Right cardiac atrium (tissue), 5 donors: ENCODE measurements at regions not wholly inside any gene's neighbourhood (a gene's known extent, or its start where the extent isn't known, plus 50 kb on each side); places are given as distances from the start of the nearest gene placed in this dataset.

ENCODE experiments used
- ATAC-seq, 2 donors: fragments of 200-7000 bp; cut with Tn5 transposase; one replicate each; pipeline versions ENCODE4 v1.8.0 to v1.9.1; 2020; ENCODE audit warnings: moderate library complexity in 2 of 2, mild to moderate bottlenecking in 1 of 2
- DNase-seq, 3 donors: peaks; one replicate each; pipeline ENCODE4 v3.0.0-alpha.2; 2020
- H3K27ac ChIP-seq: one replicate; pipeline ENCODE4 v1.5.1; 2013; ENCODE audit warnings: mild to moderate bottlenecking, low read length, control low read depth, moderate library complexity
- H3K27me3 ChIP-seq: one replicate; pipeline ENCODE4 v1.6.1; 2013; ENCODE audit not compliant: control insufficient read depth, insufficient read depth
- H3K4me1 ChIP-seq: one replicate; pipeline ENCODE4 v1.6.1; 2013; ENCODE audit warnings: low read length; ENCODE audit not compliant: control insufficient read depth, insufficient read depth
- H3K4me3 ChIP-seq: one replicate; pipeline ENCODE4 v1.5.1; 2013; ENCODE audit warnings: low read length, control low read depth
- H3K9me3 ChIP-seq: one replicate; pipeline ENCODE4 v1.6.1; 2013; ENCODE audit warnings: low read length; ENCODE audit not compliant: control insufficient read depth
- WGBS: extraction: QIAGEN DNeasy Blood & Tissue Kit; methylation state at CpG from one replicate; pipeline ENCODE4 v1.1.7; 2013; 5-methylcytosine and 5-hydroxymethylcytosine counted together
- intact Hi-C, 4 donors: fragments of 100-400 bp; cut with DNase I; formaldehyde crosslinking; loops; one replicate each; pipeline versions ENCODE4 v1.11.0 to v1.14.0; 2022 to 2023
- donor health status: healthy with polysubstance abuse.
- donor health status: DM: no; HTN: yes; CAD: no.
- donor health status: DM: no; HTN: no; CAD: no.
- donor health status: DM: no; HTN: yes; CAD: no; lungs with severe emphysema.
- donor health status: DM: yes; HTN: yes; CAD: no.

DNA sequence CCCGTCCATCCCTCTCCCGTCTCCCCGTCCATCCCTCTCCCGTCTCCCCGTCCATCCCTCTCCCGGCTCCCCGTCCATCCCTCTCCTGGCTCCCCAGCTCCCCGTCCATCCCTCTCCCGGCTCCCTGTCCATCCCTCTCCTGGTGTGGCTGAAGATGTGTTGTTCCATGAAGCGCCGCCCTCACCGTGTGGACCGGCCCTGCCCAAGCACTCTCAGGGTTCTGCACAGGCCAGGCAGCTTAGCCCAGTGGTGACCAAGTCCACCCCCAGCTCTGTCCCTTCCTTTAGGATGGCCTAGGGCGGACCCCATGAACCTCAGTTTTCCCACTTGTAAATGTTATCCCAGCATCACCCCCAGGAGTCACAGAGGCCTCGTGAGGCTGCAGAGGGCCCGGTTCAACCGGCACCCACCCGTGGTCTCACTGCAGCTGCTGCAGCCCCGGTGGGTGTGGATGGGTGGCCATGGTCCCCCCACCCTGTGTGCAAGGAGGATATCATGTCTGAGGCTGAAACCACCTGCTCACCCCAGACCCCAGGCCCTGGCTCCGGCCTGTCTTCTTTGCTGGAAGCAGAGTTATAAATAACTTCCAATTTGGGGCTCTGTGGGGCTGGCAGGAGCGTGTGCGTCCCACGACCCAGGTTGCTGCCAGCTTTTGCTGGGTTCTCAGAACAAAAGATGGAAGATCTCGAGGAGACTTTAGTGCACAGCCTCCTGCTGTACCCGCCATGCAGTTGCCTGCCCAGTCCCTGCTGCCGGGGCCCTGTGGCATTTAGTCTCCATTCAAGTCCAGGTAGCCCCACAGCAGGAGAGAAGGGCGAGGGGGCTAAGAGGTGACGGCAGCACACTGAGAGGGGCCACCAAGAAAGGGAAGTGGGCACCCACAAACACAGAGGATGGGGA is 1147.8 kb downstream of the BRD1 start:
- Histone ChIP-seq H3K9me3 (no peaks in the 10 kb centered on the region), H3K4me1 (no peaks in the 10 kb centered on the region), H3K27ac (no peak overlapping the region), H3K4me3 (no peak overlapping the region), H3K27me3 (no peaks in the 10 kb centered on the region)
- 82% methylated on average over 28 of the region's 28 CpGs for WGBS
- ATAC-seq (no peak), DNase-seq (peak in 2 of 3 donors; percentile 25 to 28)
- intact Hi-C loops: no loop called here

DNA sequence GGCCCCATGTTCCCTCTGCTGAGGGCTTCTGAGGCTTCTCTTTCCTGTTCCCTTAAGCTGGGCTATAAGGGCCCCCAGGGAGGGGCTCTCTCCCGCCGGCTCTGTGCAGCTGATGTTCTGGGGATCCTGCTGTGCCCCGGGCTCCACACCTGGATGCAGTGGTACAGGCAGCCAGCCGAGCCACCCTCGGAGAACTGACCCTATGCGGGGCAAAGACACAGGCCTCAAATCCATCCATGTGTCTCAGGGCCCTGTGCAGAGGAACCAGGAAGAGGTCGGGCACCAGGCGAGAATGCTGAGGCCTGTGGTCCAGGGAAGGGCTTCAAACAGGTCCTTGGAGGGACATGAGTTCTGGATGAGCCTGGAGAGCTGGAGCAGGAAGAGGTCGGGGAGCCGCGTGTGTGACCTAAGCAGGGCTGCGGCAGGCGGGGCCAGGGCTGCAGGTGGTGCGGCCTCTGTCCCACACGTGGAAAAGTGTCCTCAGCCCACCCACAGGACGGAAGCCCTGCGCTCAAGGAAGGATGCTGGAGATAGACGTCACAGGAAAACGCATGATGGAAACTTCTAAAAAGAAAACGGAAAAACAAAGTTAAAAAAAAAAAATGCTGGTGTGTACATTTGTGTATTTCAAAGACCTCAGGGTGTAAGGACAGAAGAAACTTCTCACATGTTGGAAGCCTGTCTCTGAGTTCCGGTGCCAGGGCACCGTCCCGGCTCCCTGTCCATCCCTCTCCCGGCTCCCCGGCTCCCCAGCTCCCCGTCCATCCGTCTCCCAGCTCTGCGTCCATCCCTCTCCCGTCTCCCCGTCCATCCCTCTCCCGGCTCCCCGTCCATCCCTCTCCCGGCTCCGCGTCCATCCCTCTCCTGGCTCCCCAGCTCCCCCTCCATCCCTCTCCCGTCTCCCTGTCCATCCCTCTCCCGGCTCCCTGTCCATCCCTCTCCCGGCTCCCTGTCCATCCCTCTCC is 1149.2 kb downstream of the BRD1 start:
- WGBS: 69% methylated on average over 38 of the region's 38 CpGs

DNA sequence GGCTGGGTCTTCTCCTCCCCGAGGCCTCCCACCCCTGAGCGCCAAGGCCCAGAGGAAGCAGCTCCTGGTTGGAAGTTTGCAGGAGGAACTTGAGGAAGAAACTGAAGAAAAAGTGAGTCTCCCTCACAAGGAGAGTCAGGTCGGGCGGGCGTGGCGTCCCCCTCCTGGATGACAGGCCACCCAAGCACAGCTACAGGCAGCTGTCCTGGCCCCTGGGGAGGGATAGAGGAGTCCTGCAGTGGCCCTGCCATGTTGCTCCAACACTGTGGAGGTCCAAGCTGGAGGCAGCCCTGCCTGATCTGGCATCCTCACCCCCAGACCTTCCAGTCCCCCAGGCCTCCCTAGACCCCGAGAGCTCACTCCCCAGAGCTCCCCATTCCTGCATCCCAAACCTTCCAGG is 1150.1 kb downstream of the BRD1 start:
- peaks cover 1% of the 10 kb centered on the region for H3K9me3 ChIP-seq
- DNase-seq (peak in 2 of 3 donors; percentile 22 to 32), ATAC-seq (no peak)
- intact Hi-C loops: no loop called here
- 84% methylated on average over 7 of the region's 7 CpGs for WGBS
- H3K4me3 ChIP-seq: no peak overlapping the region
- no peaks in the 10 kb centered on the region for H3K4me1 ChIP-seq
- H3K27ac ChIP-seq: no peak overlapping the region
- no peaks in the 10 kb centered on the region for H3K27me3 ChIP-seq

More for the DNA sequence above, 1149.2 kb downstream of the BRD1 start:
- Histone ChIP-seq H3K4me3 (no peak overlapping the region), H3K27me3 (no peaks in the 10 kb centered on the region), H3K27ac (no peak overlapping the region), H3K4me1 (no peaks in the 10 kb centered on the region), H3K9me3 (no peaks in the 10 kb centered on the region)
- peak in 2 of 3 donors; percentile 30 to 31 for DNase-seq
- no peak for ATAC-seq
- intact Hi-C loops: no loop called here

DNA sequence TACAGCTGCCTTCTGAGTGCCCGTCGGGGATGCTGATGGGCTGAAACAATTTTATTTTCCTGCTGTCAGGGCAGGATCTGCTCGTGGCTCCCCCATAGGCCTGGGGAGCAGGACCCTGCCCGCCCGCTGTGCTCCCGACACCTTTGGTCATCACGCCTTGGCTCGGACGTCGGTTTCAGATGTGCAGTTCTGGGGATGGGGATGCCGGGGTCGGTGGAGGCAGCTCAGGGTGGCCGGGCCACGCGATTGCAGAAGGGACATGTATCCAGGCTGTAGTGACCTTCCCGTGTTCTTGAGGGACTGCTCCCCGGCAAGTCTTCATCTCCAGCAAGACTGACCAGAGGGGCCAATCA is 1150.5 kb downstream of the BRD1 start:
- DNase-seq: peak in 2 of 3 donors; percentile 24 to 33
- ATAC-seq: no peak

DNA sequence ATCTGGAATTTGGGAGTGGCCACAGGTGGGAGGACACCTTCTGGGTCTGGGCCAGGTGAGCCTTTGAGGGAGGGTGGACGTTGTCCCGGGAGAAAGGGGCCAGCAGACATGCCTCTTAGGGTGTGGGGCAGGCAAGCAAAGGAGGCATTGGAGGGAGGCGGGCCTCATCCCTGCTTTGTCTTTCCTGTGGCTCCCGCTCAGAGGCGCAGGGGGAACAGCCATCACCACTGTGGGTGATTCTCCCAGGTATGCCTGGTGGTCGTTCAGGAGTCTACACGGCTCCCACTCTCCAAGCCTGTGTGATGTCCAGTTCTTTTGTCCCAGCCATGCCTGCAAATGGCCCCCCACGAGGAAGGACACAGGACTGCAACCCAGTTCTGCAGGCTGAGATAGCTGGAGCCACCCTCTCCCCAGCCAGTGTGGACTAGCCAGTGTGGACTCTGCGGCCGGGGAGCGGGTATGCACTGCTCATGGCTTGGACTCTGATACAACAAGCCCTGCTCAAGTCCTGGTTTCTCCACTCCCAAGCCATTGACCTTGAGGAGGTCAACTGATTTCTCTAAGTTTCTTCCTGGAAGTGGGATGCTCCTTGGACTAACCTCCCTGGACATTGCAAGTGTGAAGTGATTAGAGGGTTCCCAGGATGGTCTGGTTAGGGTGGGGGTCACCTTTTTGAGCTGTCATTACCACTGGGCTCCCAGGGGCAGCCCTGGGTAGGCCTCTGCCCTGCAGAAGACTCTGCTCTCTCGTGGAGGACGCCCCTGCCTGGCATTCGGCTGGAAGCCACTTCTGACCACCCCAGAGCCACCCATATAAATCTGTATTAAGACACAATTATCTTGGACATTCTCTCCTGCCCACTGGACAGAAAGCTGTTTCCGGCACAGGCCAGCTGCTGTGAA is 1151.2 kb downstream of the BRD1 start:
- WGBS: 86% methylated on average over 15 of the region's 15 CpGs
- H3K27ac ChIP-seq: no peak overlapping the region

More for the DNA sequence above, 1150.5 kb downstream of the BRD1 start:
- intact Hi-C loops: no loop called here
- 86% methylated on average over 17 of the region's 17 CpGs for WGBS
- H3K27ac ChIP-seq: no peak overlapping the region
- no peaks in the 10 kb centered on the region for H3K4me1 ChIP-seq
- peaks cover 3% of the 10 kb centered on the region for H3K9me3 ChIP-seq
- H3K4me3 ChIP-seq: no peak overlapping the region
- no peaks in the 10 kb centered on the region for H3K27me3 ChIP-seq

DNA sequence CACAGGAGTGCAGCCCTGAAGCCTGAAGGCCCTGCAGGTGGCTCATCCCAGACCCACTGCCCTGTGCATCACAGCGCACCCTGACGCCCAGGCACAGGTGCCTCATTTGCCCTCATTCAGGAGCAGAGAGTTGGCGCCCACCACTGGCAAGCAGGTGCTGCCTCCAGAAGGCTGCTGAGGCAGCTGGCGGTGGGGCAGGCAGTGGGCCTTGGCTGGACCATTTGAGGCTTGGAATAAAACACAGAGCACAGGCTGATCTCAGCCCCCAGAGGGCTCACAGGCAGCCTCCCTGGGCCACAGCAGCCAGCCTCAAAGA is 1151.9 kb downstream of the BRD1 start:
- 92% methylated on average over 4 of the region's 4 CpGs for WGBS
- Histone ChIP-seq H3K27ac (no peak overlapping the region), H3K9me3 (peaks cover 3% of the 10 kb centered on the region), H3K4me3 (no peak overlapping the region), H3K27me3 (no peaks in the 10 kb centered on the region), H3K4me1 (no peaks in the 10 kb centered on the region)
- intact Hi-C loops: no loop called here
- DNase-seq (peak in 2 of 3 donors; percentile 28 to 42), ATAC-seq (no peak)

More for the DNA sequence above, 1151.2 kb downstream of the BRD1 start:
- no peaks in the 10 kb centered on the region for H3K27me3 ChIP-seq
- intact Hi-C loops: no loop called here
- H3K9me3 ChIP-seq: peaks cover 3% of the 10 kb centered on the region
- H3K4me3 ChIP-seq: no peak overlapping the region
- H3K4me1 ChIP-seq: no peaks in the 10 kb centered on the region
- ATAC-seq (no peak), DNase-seq (peak in 2 of 3 donors; percentile 16 to 21)

DNA sequence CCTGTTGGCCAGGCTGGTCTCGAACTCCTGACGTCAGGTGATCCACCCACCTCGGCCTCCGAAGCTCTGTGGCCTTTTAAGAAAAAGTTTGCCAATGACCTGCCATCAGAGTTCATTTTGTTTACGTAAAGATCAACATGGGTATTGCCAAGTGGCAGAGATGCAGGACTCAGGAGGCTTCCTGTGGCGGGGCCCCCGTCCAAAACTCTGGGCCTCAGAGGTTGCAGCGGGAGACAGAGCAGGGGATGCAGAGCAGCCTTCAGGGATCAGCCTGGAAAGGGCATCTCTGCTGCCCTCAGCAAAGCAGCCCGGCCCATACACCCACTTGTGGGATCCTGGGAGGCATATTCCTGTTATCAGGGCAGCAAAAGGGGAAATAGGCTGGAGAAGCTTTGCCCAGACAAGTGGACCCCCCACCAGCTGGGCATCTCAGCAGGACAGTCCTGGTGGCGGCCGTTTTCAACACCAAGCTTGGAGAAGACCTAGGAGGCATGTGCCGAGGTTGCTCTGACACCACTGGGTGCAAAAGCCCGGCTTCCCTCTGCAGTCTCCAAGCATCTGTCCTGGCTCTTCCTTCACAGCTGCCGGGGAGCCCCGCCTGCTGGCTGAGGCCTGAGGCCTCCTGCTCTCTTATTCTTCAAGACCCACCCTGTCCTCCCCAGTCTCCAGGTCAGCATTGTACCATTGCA is 1152.4 kb downstream of the BRD1 start:
- WGBS: 82% methylated on average over 15 of the region's 15 CpGs

DNA sequence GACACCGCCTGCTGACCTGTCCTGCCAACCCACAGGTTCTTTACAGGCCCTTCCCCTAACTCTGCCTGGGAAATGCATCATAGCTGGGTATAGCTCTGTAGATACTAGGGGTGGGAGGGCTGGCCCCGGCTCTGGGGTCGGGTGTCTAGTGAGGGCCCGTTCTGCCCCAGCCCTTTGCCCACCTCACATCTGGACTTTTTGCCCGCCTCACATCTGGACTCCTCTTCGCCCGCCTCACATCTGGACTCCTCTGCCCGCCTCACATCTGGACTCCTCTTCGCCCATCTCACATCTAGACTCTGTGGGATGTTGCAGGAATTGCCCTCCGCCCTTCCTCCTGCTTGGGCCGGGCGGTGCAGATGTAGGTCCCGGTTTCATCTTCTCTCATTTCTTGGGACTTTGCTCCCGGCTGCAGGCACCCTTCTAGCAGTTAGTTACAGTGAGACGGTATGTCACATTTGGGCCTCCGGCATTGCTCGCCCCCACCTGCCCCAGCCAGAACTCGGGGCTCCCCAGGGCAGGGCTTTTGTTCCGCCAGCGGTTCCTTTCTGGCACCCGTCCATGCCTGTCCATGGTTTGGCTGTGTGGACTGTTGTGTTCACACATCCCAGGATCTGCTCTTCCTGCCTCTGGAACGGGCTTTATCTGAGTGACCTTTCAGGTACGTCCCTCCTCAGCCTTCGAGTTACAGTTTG is 1153.7 kb downstream of the BRD1 start:
- ATAC-seq (no peak), DNase-seq (peak in 2 of 3 donors; percentile 15 to 38)
- WGBS: 84% methylated on average over 24 of the region's 24 CpGs
- H3K4me1 ChIP-seq: no peaks in the 10 kb centered on the region
- no peaks in the 10 kb centered on the region for H3K27me3 ChIP-seq
- no peak overlapping the region for H3K4me3 ChIP-seq
- intact Hi-C loops: no loop called here
- peaks cover 3% of the 10 kb centered on the region for H3K9me3 ChIP-seq
- no peak overlapping the region for H3K27ac ChIP-seq

More for the DNA sequence above, 1152.4 kb downstream of the BRD1 start:
- Histone ChIP-seq H3K4me1 (no peaks in the 10 kb centered on the region), H3K27me3 (no peaks in the 10 kb centered on the region), H3K4me3 (no peak overlapping the region), H3K27ac (no peak overlapping the region), H3K9me3 (peaks cover 3% of the 10 kb centered on the region)
- ATAC-seq: no peak
- DNase-seq: peak in 2 of 3 donors; percentile 13 to 31
- intact Hi-C loops: no loop called here

DNA sequence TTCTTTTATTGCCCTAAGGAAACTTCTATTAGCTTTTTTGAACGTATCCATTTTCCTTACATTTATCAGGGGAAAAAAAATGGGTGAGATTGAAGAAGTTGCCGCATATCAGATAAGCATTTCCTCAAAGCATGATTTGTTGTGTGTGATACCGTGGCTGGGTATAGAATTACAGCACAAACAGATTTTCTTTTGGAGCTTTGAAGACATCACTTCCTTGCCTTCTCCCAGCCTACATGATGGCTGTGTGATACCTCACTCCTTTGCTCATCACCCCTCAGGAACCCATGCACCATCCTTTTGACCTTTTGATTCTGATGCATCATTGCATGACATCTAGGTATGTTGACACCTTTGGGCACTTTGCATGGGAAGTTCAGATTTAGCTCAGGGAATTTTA is 1155.3 kb downstream of the BRD1 start:
- intact Hi-C loops: no loop called here
- no peak overlapping the region for H3K4me3 ChIP-seq
- H3K27ac ChIP-seq: no peak overlapping the region
- 85% methylated on average over 3 of the region's 3 CpGs for WGBS
- H3K9me3 ChIP-seq: peaks cover 3% of the 10 kb centered on the region
- H3K27me3 ChIP-seq: no peaks in the 10 kb centered on the region
- DNase-seq: no peak
- no peaks in the 10 kb centered on the region for H3K4me1 ChIP-seq
- ATAC-seq: no peak
